Endothelial cell of umbilical vein (primary cell): ENCODE measurements at regions not wholly inside any gene's neighbourhood (a gene's known extent, or its start where the extent isn't known, plus 50 kb on each side); places are given as distances from the start of the nearest gene placed in this dataset.

Experiments used
- BruUV-seq: library from RNA; stranded (reverse); fragments of 400-500 nt; replicated peaks from 2 replicates; lab custom pipeline; 2021; lab: Mats Ljungman, UMichigan
- CTCF ChIA-PET: fragments of 300-600, 350-600 bp; sonication (Branson Sonifier 250); formaldehyde crosslinking; loops from one replicate; lab custom pipeline; 2021; ENCODE audit warnings: antibody characterized with exemption, inconsistent platforms; lab: Charles Lee
- POLR2A ChIA-PET: fragments of 300-600, 350-600 bp; sonication (Branson Sonifier 250); formaldehyde crosslinking; loops from one replicate; lab custom pipeline; 2021; ENCODE audit warnings: antibody characterized with exemption, inconsistent platforms; lab: Charles Lee
- DNase-seq: peaks from one replicate; pipeline ENCODE4 v3.0.0-alpha.2; 2011; ENCODE audit warnings: low read depth, low spot score
- FAIRE-seq: peaks from 2 replicates; lab custom pipeline; 2011; peaks lifted over from hg19 to GRCh38; lab: Jason Lieb, UNC
- H2AFZ ChIP-seq: 2 replicates; pipeline ENCODE4 v1.6.0; 2012; ENCODE audit warnings: low read depth, low read length, control low read depth, inconsistent platforms
- H3K27ac ChIP-seq: 2 replicates; pipeline ENCODE4 v1.5.1; 2011; ENCODE audit warnings: low read depth, mild to moderate bottlenecking, control low read depth, low read length, moderate library complexity; ENCODE audit not compliant: insufficient read depth
- H3K27me3 ChIP-seq, 2 experiments: 2 replicates each; pipeline versions ENCODE4 v1.6.0 to v1.6.1; 2011; ENCODE audit warnings: low read length in 2 of 2, mixed read lengths in 1 of 2; ENCODE audit not compliant: control insufficient read depth in 2 of 2, insufficient read depth in 2 of 2
- H3K36me3 ChIP-seq, 2 experiments: 2 replicates in 1 of 2; 3 replicates in 1 of 2; pipeline ENCODE4 v1.5.1; 2011; ENCODE audit warnings: low read length in 2 of 2, mild to moderate bottlenecking in 1 of 2, moderate library complexity in 1 of 2; ENCODE audit not compliant: control insufficient read depth in 2 of 2, insufficient read depth in 2 of 2; ENCODE audit errors: extremely low read depth in 1 of 2
- H3K4me1 ChIP-seq: 3 replicates; pipeline ENCODE4 v1.5.1; 2011; ENCODE audit warnings: mild to moderate bottlenecking, low read length; ENCODE audit not compliant: control insufficient read depth, insufficient read depth; ENCODE audit errors: extremely low read depth
- H3K4me2 ChIP-seq: 2 replicates; pipeline ENCODE4 v1.6.1; 2011; ENCODE audit warnings: low read length, control low read depth, mixed read lengths; ENCODE audit not compliant: insufficient read depth
- H3K4me3 ChIP-seq, 3 experiments: fragments of 200-600 bp in 1 of 3; sonication (generic), shearing (Covaris generic) in 1 of 3; replicated peaks in 1 of 3; 2 replicates each; pipeline ENCODE4 v1.5.1; 2011 to 2016; ENCODE audit warnings: control low read depth in 3 of 3, low read length in 3 of 3, mild to moderate bottlenecking in 2 of 3, inconsistent platforms in 1 of 3, low read depth in 1 of 3, moderate library complexity in 1 of 3; ENCODE audit not compliant: insufficient read depth in 1 of 3
- H3K79me2 ChIP-seq: 2 replicates; pipeline ENCODE4 v1.6.0; 2012; ENCODE audit warnings: low read length, inconsistent platforms; ENCODE audit not compliant: control insufficient read depth, insufficient read depth
- H3K9ac ChIP-seq: replicated peaks from 2 replicates; pipeline ENCODE3; 2011; ENCODE audit warnings: low read length, control low read depth; ENCODE audit not compliant: insufficient read depth; ENCODE audit errors: extremely low read depth
- H3K9me1 ChIP-seq: replicated peaks from 3 replicates; pipeline ENCODE4 v1.6.0; 2011; ENCODE audit warnings: mild to moderate bottlenecking, low read length; ENCODE audit not compliant: control insufficient read depth, insufficient read depth; ENCODE audit errors: extremely low read depth
- H3K9me3 ChIP-seq: replicated peaks from 2 replicates; pipeline ENCODE4 v1.5.1; 2012; ENCODE audit warnings: low read length, inconsistent platforms; ENCODE audit not compliant: control insufficient read depth, insufficient read depth
- H4K20me1 ChIP-seq: replicated peaks from 2 replicates; pipeline ENCODE3; 2011; ENCODE audit warnings: mild to moderate bottlenecking, low read length; ENCODE audit not compliant: control insufficient read depth, insufficient read depth; ENCODE audit errors: extremely low read depth
- CTCF ChIP-seq, 2 donors: IDR thresholded peaks; 1 replicate in 1 of 2; 2 replicates in 1 of 2; pipeline ENCODE4 v1.5.1; 2011; ENCODE audit warnings: low read length in 2 of 2, mild to moderate bottlenecking in 2 of 2, moderate library complexity in 2 of 2, control low read depth in 1 of 2, inconsistent platforms in 1 of 2, low read depth in 1 of 2; ENCODE audit not compliant: insufficient read depth in 1 of 2; ENCODE audit errors: extremely low read depth in 1 of 2
- EZH2 ChIP-seq: IDR thresholded peaks from 2 replicates; pipeline ENCODE4 v1.6.1; 2012; ENCODE audit warnings: borderline replicate concordance, low read depth, mild to moderate bottlenecking, moderate library complexity, low read length, inconsistent platforms; ENCODE audit not compliant: severe bottlenecking
- FOS ChIP-seq: IDR thresholded peaks from 2 replicates; pipeline ENCODE4 v1.6.1; 2011; ENCODE audit warnings: mild to moderate bottlenecking, low read length, moderate library complexity, borderline replicate concordance; ENCODE audit not compliant: insufficient read depth
- GATA2 ChIP-seq: IDR thresholded peaks from 2 replicates; pipeline ENCODE4 v1.7.0; 2011; ENCODE audit warnings: low read depth, mild to moderate bottlenecking, moderate library complexity, mixed read lengths, low read length; ENCODE audit not compliant: insufficient read length, insufficient read depth
- JUN ChIP-seq: IDR thresholded peaks from 2 replicates; pipeline ENCODE4 v1.6.1; 2011; ENCODE audit warnings: borderline replicate concordance, low read depth; ENCODE audit not compliant: insufficient read length, insufficient read depth
- MAX ChIP-seq: IDR thresholded peaks from 2 replicates; pipeline ENCODE4 v1.6.1; 2011; ENCODE audit not compliant: insufficient read depth, insufficient read length
- MYC ChIP-seq: IDR thresholded peaks from one replicate; pipeline ENCODE4 v1.6.1; 2011; ENCODE audit warnings: mild to moderate bottlenecking, low read depth, low read length
- POLR2A ChIP-seq: IDR thresholded peaks from 2 replicates; pipeline ENCODE4 v1.6.1; 2012; ENCODE audit warnings: low read depth, mild to moderate bottlenecking, control low read depth, low read length
- POLR2AphosphoS5 ChIP-seq: IDR thresholded peaks from 2 replicates; pipeline ENCODE4 v1.6.1; 2012; ENCODE audit warnings: low read depth, mild to moderate bottlenecking, control low read depth, low read length, moderate library complexity; ENCODE audit not compliant: insufficient read depth
- dilution Hi-C: fragments of 300-500 bp; cut with MboI; formaldehyde crosslinking; loops from one replicate; pipeline ENCODE4 v1.15.0; 2019; ENCODE audit warnings: low sequenced_read_pairs; ENCODE audit not compliant: extremely low pct_ligation_motif_present
- intact Hi-C: fragments of 100-400 bp; cut with micrococcal nuclease; formaldehyde crosslinking; loops from one replicate; pipeline ENCODE4 v1.10.0; 2022

DNA sequence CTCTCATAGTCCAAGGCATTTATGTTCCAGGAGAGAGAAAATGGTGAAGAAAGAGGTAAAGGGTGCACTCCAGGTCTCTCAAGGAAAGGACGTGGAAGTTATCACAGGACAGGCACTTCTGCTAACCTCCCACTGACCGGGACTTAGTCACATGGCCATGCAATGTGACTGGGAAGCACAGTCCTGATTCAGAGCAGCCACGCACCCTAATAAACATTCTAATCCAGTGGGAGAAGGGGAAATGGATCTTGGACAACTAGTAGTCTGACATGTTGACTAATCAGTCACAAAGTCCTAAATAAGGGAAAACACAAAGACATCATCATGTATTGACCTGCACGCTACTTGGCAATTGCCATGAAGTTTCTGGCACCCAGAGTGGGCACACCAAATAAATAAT, 417.5 kb upstream of the ZMIZ1 start:
- H3K27me3 ChIP-seq: peaks cover 23% of the 10 kb centered on the region in 2 experiments
- H4K20me1 ChIP-seq: no peaks in the 10 kb centered on the region
- no TSS peak for BruUV-seq
- ChIA-PET CTCF (interaction anchor here (1.0 kb wide), 1 partner anchor 604 kb away, joined by 3 read pairs; no protein-coding TSS in a partner anchor), POLR2A (no interaction called here)
- H3K9me1 ChIP-seq: no peaks in the 10 kb centered on the region
- H3K4me2 ChIP-seq: no peak overlapping the region
- intact Hi-C loops (no loop called here), dilution Hi-C loops (no loop called here)
- H3K79me2 ChIP-seq: no peaks in the 10 kb centered on the region
- no peak overlapping the region for H3K9ac ChIP-seq
- H3K36me3 ChIP-seq: no peaks in the 10 kb centered on the region
- FAIRE-seq (no peak), DNase-seq (no peak)
- H2AFZ ChIP-seq: no peak overlapping the region
- peaks cover 2% of the 10 kb centered on the region for H3K4me1 ChIP-seq
- H3K4me3 ChIP-seq: no peak overlapping the region
- no peak for TF ChIP-seq POLR2A
- no peak for TF ChIP-seq MAX
- no peak for TF ChIP-seq JUN
- no peak for TF ChIP-seq FOS
- no peak for TF ChIP-seq CTCF (IDR thresholded peaks at IDR 0.05; ENCODE audit: extremely low read depth in 1 of 2, insufficient read depth in 1 of 2, low read depth in 1 of 2, low read length in 2 of 2)
- no peak for TF ChIP-seq POLR2AphosphoS5
- no peak for TF ChIP-seq MYC
- TF ChIP-seq EZH2: no peak
- TF ChIP-seq GATA2: no peak
- H3K27ac ChIP-seq: no peak overlapping the region
- H3K9me3 ChIP-seq: no peaks in the 10 kb centered on the region
